ENCODE measurements at regions not wholly inside any gene's neighbourhood (a gene's known extent, or its start where the extent isn't known, plus 50 kb on each side); places are given as distances from the start of the nearest gene placed in this dataset.

DNA sequence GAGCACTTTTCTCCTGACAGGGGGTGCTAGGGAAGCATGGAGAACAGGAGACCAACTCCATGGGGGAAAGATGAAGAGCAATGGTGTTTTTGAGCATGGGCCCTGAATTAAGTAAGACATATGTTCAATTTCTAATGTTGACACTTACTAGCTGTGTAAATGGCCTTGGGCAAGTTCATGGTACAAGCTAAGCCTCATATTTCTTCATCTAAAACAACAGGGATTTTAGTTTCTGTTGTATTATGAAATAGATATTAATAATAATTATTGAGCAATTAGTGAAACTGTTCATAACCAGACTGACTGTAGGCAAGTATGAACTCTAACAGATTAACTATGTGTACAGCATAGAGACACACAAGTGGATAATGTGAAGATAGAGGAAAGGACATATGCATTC is 515.0 kb upstream of the FAT1 start:
- Mint-ChIP-seq H3K27me3 (ENCODE audit: low read depth) (no peaks in the 10 kb centered on the region), H3K36me3 (ENCODE audit: low read depth) (no peaks in the 10 kb centered on the region), H3K4me1 (ENCODE audit: low read depth) (no peaks in the 10 kb centered on the region), H3K27ac (no peak overlapping the region), H3K9me3 (peaks cover 25% of the 10 kb centered on the region), H3K4me3 (ENCODE audit: low read depth) (no peak overlapping the region)
- intact Hi-C loops (cut with micrococcal nuclease), result no loop called here
- DNase-seq (ENCODE audit: low spot score), result no peak

GRCh38 chr4:187251896-187252295 is 528.2 kb upstream of the FAT1 start:
- Mint-ChIP-seq H3K9me3 (peaks cover 27% of the 10 kb centered on the region), H3K4me1 (ENCODE audit: low read depth) (no peaks in the 10 kb centered on the region), H3K4me3 (ENCODE audit: low read depth) (no peak overlapping the region), H3K27ac (no peak overlapping the region), H3K27me3 (ENCODE audit: low read depth) (no peaks in the 10 kb centered on the region), H3K36me3 (ENCODE audit: low read depth) (no peaks in the 10 kb centered on the region)
- DNase-seq (ENCODE audit: low spot score), result no peak
- intact Hi-C loops (cut with micrococcal nuclease), result no loop called here

- no peaks in the 10 kb centered on the region for H3K4me1 Mint-ChIP-seq (ENCODE audit: low read depth)
- DNase-seq (ENCODE audit: low spot score), result no peak
- no peaks in the 10 kb centered on the region for H3K36me3 Mint-ChIP-seq (ENCODE audit: low read depth)
- intact Hi-C loops (cut with micrococcal nuclease), result no loop called here
- no peak overlapping the region for H3K27ac Mint-ChIP-seq
- no peaks in the 10 kb centered on the region for H3K27me3 Mint-ChIP-seq (ENCODE audit: low read depth)
- peaks cover 20% of the 10 kb centered on the region for H3K9me3 Mint-ChIP-seq
- H3K4me3 Mint-ChIP-seq (ENCODE audit: low read depth), result no peak overlapping the region
These were observed 533.2 kb upstream of the FAT1 start for GRCh38 chr4:187256897-187257296.

DNA sequence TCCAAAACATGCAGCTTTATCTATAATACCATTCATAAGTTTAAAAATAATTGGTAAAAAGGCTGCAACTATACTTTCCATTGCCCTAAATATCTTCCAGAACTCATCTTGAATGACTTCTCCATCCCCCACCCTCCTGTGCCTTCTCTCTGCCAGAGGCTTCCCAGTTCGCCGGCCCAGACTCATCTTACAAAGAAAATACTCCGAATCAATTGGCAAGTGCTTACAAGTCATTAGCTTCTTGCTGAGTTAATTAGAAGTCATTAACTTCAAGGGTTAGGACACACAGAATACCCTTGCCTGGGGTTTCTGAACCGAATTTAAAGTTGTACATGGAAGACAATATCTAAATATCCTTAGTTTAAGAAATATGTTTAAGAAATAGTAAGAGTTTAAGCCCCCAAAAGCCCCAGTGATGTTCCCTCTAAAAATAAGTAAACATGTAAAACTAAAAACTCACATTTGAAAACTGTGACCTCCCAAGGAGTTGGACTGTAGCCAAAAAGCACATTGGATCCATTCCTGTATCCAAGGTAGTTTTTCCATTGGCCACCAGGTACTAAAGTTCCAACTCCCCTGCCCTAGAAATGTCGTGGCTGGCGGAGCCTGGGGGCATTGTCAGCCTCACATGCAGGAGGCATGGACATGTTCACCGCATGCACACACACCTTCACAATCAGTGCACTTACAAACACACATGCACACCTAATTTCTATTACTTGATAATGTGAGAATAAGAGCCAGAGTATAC is 535.2 kb upstream of the FAT1 start:
- no peak overlapping the region for H3K4me3 Mint-ChIP-seq (ENCODE audit: low read depth)
- no peak for DNase-seq (ENCODE audit: low spot score)
- no peaks in the 10 kb centered on the region for H3K27me3 Mint-ChIP-seq (ENCODE audit: low read depth)
- H3K9me3 Mint-ChIP-seq, result peaks cover 8% of the 10 kb centered on the region
- H3K27ac Mint-ChIP-seq, result no peak overlapping the region
- no peaks in the 10 kb centered on the region for H3K4me1 Mint-ChIP-seq (ENCODE audit: low read depth)
- intact Hi-C loops (cut with micrococcal nuclease), result no loop called here
- no peaks in the 10 kb centered on the region for H3K36me3 Mint-ChIP-seq (ENCODE audit: low read depth)

DNA sequence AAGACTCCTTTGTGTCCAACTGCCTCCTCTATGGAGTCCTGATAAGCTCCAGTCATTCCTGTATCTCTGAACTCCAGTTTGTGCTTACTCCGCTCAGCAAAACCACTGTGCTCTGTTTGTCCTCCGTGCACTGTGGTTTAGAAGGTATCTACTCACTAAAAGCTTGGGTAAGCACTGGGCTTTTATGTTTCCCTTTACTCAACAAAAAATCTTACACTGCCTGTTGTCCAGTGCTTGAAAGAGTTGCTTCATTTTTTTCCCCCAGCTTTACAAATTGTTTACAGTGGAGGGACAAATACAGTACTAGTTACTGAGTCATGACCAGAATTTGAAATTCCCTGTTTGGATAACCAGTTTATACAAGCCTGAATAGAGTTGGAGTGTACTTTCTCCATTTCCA is 545.3 kb upstream of the FAT1 start:
- no peaks in the 10 kb centered on the region for H3K27me3 Mint-ChIP-seq (ENCODE audit: low read depth)
- H3K36me3 Mint-ChIP-seq (ENCODE audit: low read depth), result no peaks in the 10 kb centered on the region
- intact Hi-C loops (cut with micrococcal nuclease), result no loop called here
- peaks cover 15% of the 10 kb centered on the region for H3K9me3 Mint-ChIP-seq
- no peaks in the 10 kb centered on the region for H3K4me1 Mint-ChIP-seq (ENCODE audit: low read depth)
- H3K27ac Mint-ChIP-seq, result no peak overlapping the region
- DNase-seq (ENCODE audit: low spot score), result no peak
- H3K4me3 Mint-ChIP-seq (ENCODE audit: low read depth), result no peak overlapping the region

DNA sequence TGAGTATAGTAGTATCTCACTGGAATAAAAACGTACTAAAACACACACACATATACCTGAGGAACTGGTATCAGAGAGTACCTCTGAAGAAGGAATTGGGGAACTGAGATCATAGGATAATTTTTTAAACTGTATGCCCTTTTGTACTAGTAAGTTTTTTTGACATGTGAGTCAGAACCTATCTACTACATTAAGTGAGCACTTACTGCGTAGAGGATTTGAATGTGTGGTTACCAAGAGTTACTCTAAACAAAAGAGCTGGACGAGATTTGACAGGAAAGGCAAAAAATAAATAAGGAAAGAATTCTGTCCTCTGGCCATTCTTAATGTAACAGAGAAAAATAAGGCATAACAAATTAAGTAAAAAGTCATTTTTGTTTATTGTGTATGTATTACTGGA is 546.5 kb upstream of the FAT1 start:
- no peaks in the 10 kb centered on the region for H3K27me3 Mint-ChIP-seq (ENCODE audit: low read depth)
- DNase-seq (ENCODE audit: low spot score), result no peak
- H3K9me3 Mint-ChIP-seq, result peaks cover 15% of the 10 kb centered on the region
- H3K27ac Mint-ChIP-seq, result no peak overlapping the region
- no peak overlapping the region for H3K4me3 Mint-ChIP-seq (ENCODE audit: low read depth)
- no peaks in the 10 kb centered on the region for H3K4me1 Mint-ChIP-seq (ENCODE audit: low read depth)
- H3K36me3 Mint-ChIP-seq (ENCODE audit: low read depth), result no peaks in the 10 kb centered on the region
- intact Hi-C loops (cut with micrococcal nuclease), result no loop called here

- Mint-ChIP-seq H3K4me3 (ENCODE audit: low read depth) (no peak overlapping the region), H3K27ac (no peak overlapping the region), H3K27me3 (ENCODE audit: low read depth) (no peaks in the 10 kb centered on the region), H3K4me1 (ENCODE audit: low read depth) (no peaks in the 10 kb centered on the region), H3K9me3 (peaks cover 12% of the 10 kb centered on the region), H3K36me3 (ENCODE audit: low read depth) (no peaks in the 10 kb centered on the region)
- no peak for DNase-seq (ENCODE audit: low spot score)
- intact Hi-C loops (cut with micrococcal nuclease), result no loop called here
These were observed 548.2 kb upstream of the FAT1 start for GRCh38 chr4:187271848-187272247.

DNA sequence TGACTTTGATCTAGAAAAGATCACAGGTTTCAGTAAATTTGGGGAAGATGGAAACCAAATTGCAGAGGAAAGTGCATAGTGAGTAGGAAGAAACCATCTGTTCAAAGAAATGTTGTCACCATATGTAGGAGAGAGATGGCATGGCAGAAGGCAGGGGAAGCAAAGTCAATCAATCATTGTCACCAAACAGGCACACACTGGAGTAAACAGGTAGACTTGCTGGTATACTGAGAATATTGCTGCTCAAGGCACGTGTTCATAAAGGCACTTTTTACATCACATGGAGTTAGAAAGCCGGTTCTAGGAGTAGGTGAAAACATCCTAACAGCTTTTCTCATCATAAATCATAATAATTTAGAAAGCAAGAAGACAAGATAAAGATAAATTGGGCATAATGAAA is 550.5 kb upstream of the FAT1 start:
- H3K27ac Mint-ChIP-seq, result no peak overlapping the region
- H3K4me1 Mint-ChIP-seq (ENCODE audit: low read depth), result no peaks in the 10 kb centered on the region
- DNase-seq (ENCODE audit: low spot score), result no peak
- H3K27me3 Mint-ChIP-seq (ENCODE audit: low read depth), result no peaks in the 10 kb centered on the region
- no peaks in the 10 kb centered on the region for H3K36me3 Mint-ChIP-seq (ENCODE audit: low read depth)
- intact Hi-C loops (cut with micrococcal nuclease), result no loop called here
- peaks cover 24% of the 10 kb centered on the region for H3K9me3 Mint-ChIP-seq
- H3K4me3 Mint-ChIP-seq (ENCODE audit: low read depth), result no peak overlapping the region

DNA sequence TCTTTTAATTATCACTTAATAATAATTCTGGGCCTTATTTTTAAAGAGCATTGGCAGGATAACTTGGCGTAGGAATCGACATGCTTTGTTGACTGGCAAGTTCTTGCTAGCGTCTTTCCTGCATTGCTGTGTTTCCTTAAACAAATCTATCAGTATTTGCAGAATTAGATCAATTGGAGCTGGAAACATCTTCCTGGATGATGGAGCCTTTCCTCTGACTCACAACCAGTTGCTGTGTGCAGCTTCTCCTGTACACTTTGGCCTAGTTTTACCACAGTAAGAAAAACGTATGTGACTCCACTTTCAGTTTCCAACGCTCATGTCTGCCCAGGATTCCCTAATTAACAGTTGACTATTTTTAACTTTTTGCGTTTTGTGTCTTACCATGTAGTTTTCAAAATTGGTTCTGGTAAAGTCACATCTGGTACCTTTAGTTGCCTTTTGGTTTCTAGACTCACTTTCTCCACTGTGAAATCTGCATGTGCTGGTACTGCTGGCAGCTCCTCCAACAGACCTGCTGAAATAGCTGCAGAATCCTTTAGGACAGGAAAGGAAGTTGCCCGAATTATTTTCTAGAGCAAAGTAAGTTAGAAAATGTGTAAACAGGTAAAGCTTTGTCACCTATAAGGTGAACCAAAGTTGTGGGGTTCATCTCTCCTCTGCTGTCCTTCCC is 553.2 kb upstream of the FAT1 start:
- H3K4me1 Mint-ChIP-seq (ENCODE audit: low read depth), result no peaks in the 10 kb centered on the region

GRCh38 chr4:187283201-187283955 is 559.7 kb upstream of the FAT1 start:
- DNase-seq (ENCODE audit: low spot score), result no peak
- no peaks in the 10 kb centered on the region for H3K27me3 Mint-ChIP-seq (ENCODE audit: low read depth)
- H3K36me3 Mint-ChIP-seq (ENCODE audit: low read depth), result no peaks in the 10 kb centered on the region
- H3K4me1 Mint-ChIP-seq (ENCODE audit: low read depth), result no peaks in the 10 kb centered on the region
- intact Hi-C loops (cut with micrococcal nuclease), result no loop called here
- H3K27ac Mint-ChIP-seq, result no peak overlapping the region
- H3K9me3 Mint-ChIP-seq, result peaks cover 14% of the 10 kb centered on the region
- no peak overlapping the region for H3K4me3 Mint-ChIP-seq (ENCODE audit: low read depth)

More for the DNA sequence above, 553.2 kb upstream of the FAT1 start:
- no peaks in the 10 kb centered on the region for H3K36me3 Mint-ChIP-seq (ENCODE audit: low read depth)
- intact Hi-C loops (cut with micrococcal nuclease), result no loop called here
- no peak overlapping the region for H3K27ac Mint-ChIP-seq
- H3K4me3 Mint-ChIP-seq (ENCODE audit: low read depth), result no peak overlapping the region
- peaks cover 17% of the 10 kb centered on the region for H3K9me3 Mint-ChIP-seq
- DNase-seq (ENCODE audit: low spot score), result no peak
- H3K27me3 Mint-ChIP-seq (ENCODE audit: low read depth), result no peaks in the 10 kb centered on the region

- Mint-ChIP-seq H3K4me1 (ENCODE audit: low read depth) (no peaks in the 10 kb centered on the region), H3K9me3 (peaks cover 7% of the 10 kb centered on the region), H3K4me3 (ENCODE audit: low read depth) (no peak overlapping the region), H3K27me3 (ENCODE audit: low read depth) (no peaks in the 10 kb centered on the region), H3K36me3 (ENCODE audit: low read depth) (no peaks in the 10 kb centered on the region), H3K27ac (no peak overlapping the region)
- intact Hi-C loops (cut with micrococcal nuclease), result no loop called here
- no peak for DNase-seq (ENCODE audit: low spot score)
These were observed 562.9 kb upstream of the FAT1 start for GRCh38 chr4:187286525-187286924.

DNA sequence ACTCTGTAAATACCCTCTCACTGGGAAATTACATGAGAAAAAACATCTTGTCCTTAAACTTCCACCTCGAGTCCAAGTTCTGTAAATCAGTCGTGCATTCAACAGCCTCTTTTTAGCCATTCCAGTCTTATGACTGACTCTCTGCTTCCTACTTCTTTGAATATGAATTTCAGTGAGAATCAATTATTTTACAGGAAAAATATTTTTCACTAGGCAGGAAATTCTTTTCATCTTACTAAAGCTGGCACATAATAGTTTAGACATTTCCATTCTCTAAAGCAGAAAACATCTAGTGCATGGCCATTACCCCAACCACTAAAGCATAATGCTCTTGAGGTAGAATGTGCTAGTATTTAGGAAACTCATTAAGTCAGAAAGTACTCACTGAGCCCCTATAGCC is 565.7 kb upstream of the FAT1 start:
- Mint-ChIP-seq H3K9me3 (peaks cover 11% of the 10 kb centered on the region), H3K36me3 (ENCODE audit: low read depth) (no peaks in the 10 kb centered on the region), H3K27ac (no peak overlapping the region), H3K4me3 (ENCODE audit: low read depth) (no peak overlapping the region), H3K27me3 (ENCODE audit: low read depth) (no peaks in the 10 kb centered on the region), H3K4me1 (ENCODE audit: low read depth) (no peaks in the 10 kb centered on the region)
- no peak for DNase-seq (ENCODE audit: low spot score)
- intact Hi-C loops (cut with micrococcal nuclease), result no loop called here

DNA sequence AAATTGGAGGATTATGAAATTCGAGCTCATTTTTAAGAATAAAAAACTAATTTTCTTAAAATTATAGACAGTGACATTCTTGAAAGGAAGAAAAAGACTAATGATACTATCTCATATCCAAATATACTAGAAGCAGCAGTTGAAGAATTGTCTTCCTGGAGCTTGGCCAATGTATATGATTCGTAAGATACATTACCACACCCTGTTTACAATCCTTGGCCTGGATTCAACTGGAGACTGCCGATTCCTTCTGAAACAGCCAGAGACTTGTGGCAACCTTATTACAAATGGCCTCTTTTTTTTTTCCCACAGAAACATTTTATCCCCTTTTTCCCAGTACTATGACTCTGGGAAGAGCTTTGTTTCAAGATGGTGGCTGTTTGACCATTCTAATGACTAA is 571.2 kb upstream of the FAT1 start:
- no peaks in the 10 kb centered on the region for H3K4me1 Mint-ChIP-seq (ENCODE audit: low read depth)
- DNase-seq (ENCODE audit: low spot score), result no peak
- H3K27me3 Mint-ChIP-seq (ENCODE audit: low read depth), result no peaks in the 10 kb centered on the region
- H3K36me3 Mint-ChIP-seq (ENCODE audit: low read depth), result no peaks in the 10 kb centered on the region
- intact Hi-C loops (cut with micrococcal nuclease), result no loop called here
- no peak overlapping the region for H3K27ac Mint-ChIP-seq
- no peak overlapping the region for H3K4me3 Mint-ChIP-seq (ENCODE audit: low read depth)
- H3K9me3 Mint-ChIP-seq, result peaks cover 29% of the 10 kb centered on the region

Data from activated T-helper 2 cell treated with anti-CD3 and anti-CD28 coated beads, Interferon-gamma antibody, Interleukin-2, Interleukin-4, amounts not matched to agents 10 μg/mL and 5 μg/mL and 100 μg/mL, durations not matched to agents 14 hours and 24 hours and 36 hours (primary cell).